ENCODE measurements at regions not wholly inside any gene's neighbourhood (a gene's known extent, or its start where the extent isn't known, plus 50 kb on each side); places are given as distances from the start of the nearest gene placed in this dataset.
"Not testable (repeated sequence)": the region's sequence is repeated elsewhere in the genome, so short reads cannot be mapped to it uniquely, and the experiment has no call there.

DNA sequence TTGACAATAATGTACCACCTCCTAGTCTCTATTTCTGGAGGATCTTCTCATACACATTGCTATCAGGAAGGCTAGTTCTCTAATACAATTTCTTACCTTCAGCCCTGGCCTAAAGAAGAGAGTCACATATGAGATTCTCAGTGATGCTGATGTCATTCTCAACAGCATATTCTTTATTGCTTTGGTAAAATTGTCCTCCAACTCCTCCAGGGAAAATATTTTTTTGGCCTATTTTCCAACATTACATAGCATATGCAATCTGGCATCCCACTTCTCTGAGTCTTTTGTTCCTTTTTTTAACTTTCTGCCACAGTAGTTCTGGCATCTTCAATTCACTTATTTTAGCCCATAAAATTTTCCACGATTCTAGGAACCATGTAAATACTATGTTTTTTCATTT is 2363.1 kb downstream of the ARAP2 start:
- no peak for DNase-seq (ENCODE audit: low spot score)
- intact Hi-C loops (cut with DNase I) = no loop called here

GRCh38 chr4:33882246-33882990 is 2361.9 kb downstream of the ARAP2 start:
- no peak for DNase-seq (ENCODE audit: low spot score)
- intact Hi-C loops (cut with DNase I) = no loop called here

DNA sequence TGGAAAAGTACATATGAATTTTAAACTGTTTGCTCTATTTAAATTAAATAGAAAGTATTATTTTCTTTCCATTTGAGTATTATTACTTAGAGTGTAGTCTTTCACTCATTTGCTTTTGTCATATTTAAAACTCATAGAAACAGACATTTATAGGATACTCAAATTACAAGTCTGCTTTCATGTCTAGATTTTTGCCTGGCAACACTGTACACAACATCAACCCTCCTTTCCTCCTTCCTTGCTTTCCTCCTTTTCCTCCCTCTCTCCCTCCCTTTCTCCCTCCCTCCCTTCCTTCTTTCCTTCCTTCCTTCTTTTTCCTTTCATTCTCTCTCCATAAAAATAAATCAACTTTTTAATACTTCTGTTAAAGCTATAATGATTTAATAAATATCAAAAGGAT is 2361.2 kb downstream of the ARAP2 start:
- intact Hi-C loops (cut with DNase I) = no loop called here
- DNase-seq (ENCODE audit: low spot score) = no peak

GRCh38 chr4:33886356-33886755 is 2358.0 kb downstream of the ARAP2 start:
- intact Hi-C loops (cut with DNase I) = loop anchor here in 1 of 2 donors (5.0 kb wide), 1 partner anchor 236 kb away; no protein-coding TSS in a partner anchor
- DNase-seq (ENCODE audit: low spot score) = no peak

DNA sequence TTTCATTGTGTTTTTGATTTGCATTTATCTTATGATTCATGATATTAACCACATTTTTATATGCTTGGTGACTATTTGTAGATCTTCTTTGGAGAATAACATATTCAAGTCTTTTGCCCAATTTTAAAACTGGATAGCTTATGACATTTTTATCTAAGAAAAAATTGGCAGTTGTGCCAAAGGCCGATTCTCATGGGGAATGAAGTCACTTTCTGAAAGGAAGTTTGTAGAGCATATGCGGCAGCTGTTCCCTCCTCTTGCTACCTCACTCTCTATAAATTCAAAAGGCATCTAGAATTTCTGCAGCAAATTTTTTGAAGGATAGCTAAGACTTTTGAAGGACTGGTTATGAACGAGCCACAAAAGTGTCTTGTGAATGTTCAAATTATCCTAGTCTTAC is 2353.5 kb downstream of the ARAP2 start:
- intact Hi-C loops (cut with DNase I) = no loop called here

DNA sequence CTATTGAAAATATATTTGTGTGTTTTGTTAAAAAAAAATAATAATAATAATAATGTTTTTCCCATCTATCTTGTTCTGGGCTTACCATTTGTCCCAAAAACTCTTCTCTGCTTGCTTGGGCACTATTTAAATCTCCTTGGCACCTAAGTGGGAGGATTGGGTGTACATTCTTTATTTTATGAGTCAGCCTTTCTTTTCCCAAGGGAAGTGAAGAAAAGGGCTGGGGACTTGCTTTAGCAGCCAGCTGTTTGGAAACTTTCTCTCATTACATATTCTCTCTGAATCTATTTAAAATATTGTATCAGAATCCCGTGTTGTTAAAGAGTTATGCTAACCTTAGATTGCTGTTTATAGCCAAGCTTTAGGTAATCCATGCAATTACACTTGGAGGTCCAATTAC is 2332.4 kb downstream of the ARAP2 start:
- no peak for DNase-seq (ENCODE audit: low spot score)
- intact Hi-C loops (cut with DNase I) = no loop called here

More for the DNA sequence above, 2353.5 kb downstream of the ARAP2 start:
- no peak for DNase-seq (ENCODE audit: low spot score)

DNA sequence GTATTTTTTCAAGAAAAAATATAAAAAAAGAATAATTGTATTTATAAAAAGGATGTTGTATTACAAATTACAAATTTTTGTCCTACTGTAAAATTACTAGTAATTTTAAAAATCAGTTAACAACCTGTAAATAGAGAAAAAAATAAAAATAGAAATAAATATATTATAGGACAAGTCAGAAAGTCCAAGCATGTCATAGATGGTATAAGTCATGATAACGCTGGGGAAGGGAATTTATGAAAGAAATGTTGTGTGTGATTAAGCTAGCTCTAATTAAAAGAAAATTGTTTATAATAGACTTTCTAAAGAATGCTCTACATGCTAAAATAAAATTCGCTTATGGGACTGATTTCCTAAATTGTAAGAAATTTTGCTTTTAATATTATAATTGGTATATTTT is 2329.9 kb downstream of the ARAP2 start:
- no peak for DNase-seq (ENCODE audit: low spot score)
- intact Hi-C loops (cut with DNase I) = no loop called here

DNA sequence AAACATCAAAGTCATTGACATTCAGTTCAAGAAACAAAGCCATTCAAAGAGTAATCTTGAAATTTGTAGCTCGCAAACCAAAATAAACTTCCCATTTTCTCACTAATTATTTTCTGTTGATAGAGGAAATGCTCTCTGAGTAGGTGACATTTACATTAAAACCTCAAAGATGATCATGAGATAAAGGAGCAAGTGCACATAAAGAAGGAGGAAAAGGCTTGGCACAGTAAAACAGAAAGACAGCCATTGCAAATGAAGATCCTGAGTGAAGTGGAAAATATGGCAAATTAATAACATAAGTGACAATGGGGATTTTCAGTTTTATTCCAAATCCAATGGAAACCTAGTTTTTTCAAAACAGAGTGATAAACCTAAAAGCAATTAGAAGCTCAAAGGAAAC is 2320.8 kb downstream of the ARAP2 start:
- intact Hi-C loops (cut with DNase I) = no loop called here
- DNase-seq (ENCODE audit: low spot score) = no peak

DNA sequence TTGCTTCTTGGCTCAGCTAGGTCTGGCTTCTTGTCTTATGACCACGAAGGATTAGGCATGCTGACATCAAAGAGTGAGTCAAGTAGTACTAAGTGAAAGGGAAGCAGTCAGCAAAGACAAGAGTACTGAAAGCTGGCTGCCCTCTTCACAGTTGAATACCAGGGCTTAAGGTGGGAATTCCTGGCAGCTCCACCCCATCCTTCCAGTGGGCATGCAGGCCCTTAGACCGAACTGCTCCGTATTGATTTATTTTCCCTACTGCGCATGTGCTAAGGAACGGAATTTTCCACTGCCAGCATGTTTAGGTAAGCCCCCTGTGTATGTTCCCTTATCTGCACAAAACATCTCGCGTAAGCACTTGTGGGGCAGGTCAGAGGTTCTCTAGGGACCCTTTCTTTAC is 2320.1 kb downstream of the ARAP2 start:
- DNase-seq (ENCODE audit: low spot score) = no peak
- intact Hi-C loops (cut with DNase I) = no loop called here

DNA sequence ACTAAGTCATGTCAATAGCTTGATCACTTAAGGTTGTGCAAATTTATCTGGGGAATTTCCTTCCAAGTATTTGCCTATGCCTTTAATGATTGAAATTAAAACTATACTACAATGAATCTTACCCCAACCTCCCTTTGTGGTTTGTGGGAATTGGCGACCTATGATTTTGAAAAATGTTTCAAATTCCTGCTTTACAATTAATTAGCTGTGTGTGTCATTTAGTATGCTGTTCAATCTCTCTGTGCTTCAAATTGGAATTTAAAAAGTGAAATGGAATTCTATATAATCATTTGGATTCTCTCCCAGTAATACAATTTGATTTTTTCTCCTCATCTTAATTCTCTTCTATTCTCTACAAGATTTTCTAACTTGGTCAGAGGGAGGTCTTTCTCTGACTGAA is 2319.5 kb downstream of the ARAP2 start:
- no peak for DNase-seq (ENCODE audit: low spot score)
- intact Hi-C loops (cut with DNase I) = no loop called here

DNA sequence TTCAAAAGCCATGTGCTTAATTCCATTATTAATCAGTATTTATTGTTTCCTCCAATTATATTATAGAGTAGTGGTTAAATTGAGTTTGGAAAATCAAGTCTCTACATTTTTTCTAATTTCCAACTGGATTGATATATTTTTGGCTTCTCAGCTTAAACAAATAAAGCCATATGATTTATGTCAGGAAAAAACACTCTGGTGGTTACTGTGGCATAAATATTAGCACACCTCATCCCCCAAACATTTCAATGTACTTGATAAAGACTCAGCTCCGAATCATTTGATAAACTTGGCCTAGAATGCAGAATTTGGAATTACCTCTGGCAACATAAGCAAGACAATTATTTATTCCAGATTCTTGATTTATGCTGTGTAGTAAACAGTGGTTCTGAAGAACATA is 2313.8 kb downstream of the ARAP2 start:
- no peak for DNase-seq (ENCODE audit: low spot score)
- intact Hi-C loops (cut with DNase I) = no loop called here

- no peak for DNase-seq (ENCODE audit: low spot score)
- intact Hi-C loops (cut with DNase I) = no loop called here
Measured at GRCh38 chr4:33931026-33931425, 2313.3 kb downstream of the ARAP2 start.

- no peak for DNase-seq (ENCODE audit: low spot score)
- intact Hi-C loops (cut with DNase I) = no loop called here
Measured at GRCh38 chr4:33940281-33940680, 2304.0 kb downstream of the ARAP2 start.

DNA sequence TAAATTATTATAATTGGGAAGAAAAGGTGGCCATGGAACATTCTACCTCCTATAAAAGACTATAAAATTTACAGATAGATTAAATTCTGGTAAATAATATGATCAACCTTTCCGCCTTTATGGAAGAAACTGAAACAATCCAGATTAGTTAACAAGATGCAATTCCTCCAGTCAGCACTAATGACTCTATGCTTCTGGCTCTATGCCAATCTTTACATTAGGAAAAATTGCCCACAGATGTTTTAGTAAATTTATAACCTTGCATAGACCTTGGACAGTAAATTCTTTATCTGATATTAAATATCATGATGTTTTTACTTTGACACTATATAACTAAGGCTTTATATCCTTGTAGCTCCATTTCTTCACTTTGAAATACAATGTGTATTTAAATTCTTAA is 2302.5 kb downstream of the ARAP2 start:
- DNase-seq (ENCODE audit: low spot score) = no peak
- intact Hi-C loops (cut with DNase I) = no loop called here

DNA sequence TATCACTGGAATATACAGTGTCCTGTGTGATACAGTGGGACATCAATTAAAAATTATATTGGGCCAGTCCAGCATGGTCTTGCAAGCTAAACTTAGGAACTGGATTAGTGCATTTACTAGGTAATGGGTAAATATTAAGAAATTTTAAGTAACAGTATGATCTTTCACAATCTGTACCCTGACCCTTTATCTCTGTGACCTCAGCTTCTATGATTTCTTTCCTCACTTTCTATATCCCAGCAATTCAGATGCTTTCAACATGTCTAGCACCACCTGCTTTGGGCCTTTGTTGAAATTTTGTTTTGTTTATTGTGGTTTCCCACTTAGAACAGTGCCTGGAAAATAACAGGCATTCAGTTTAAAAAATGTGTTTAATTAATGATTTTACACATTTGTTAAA is 2295.4 kb downstream of the ARAP2 start:
- intact Hi-C loops (cut with DNase I) = no loop called here
- DNase-seq (ENCODE audit: low spot score) = no peak

GRCh38 chr4:33953848-33954247 is 2290.5 kb downstream of the ARAP2 start:
- DNase-seq (ENCODE audit: low spot score) = not testable (repeated sequence)
- intact Hi-C loops (cut with DNase I) = loop anchor here in 1 of 2 donors (10.0 kb wide), 1 partner anchor 731 kb away; no protein-coding TSS in a partner anchor

GRCh38 chr4:33954759-33955158 is 2289.6 kb downstream of the ARAP2 start:
- intact Hi-C loops (cut with DNase I) = loop anchor here in 1 of 2 donors (10.0 kb wide), 1 partner anchor 730 kb away; no protein-coding TSS in a partner anchor
- DNase-seq (ENCODE audit: low spot score) = no peak

- no peak for DNase-seq (ENCODE audit: low spot score)
- intact Hi-C loops (cut with DNase I) = loop anchor here in 1 of 2 donors (10.0 kb wide), 1 partner anchor 725 kb away; no protein-coding TSS in a partner anchor
Measured at GRCh38 chr4:33959519-33959918, 2284.8 kb downstream of the ARAP2 start.

GRCh38 chr4:33961761-33962160 is 2282.6 kb downstream of the ARAP2 start:
- DNase-seq (ENCODE audit: low spot score) = no peak
- intact Hi-C loops (cut with DNase I) = no loop called here

DNA sequence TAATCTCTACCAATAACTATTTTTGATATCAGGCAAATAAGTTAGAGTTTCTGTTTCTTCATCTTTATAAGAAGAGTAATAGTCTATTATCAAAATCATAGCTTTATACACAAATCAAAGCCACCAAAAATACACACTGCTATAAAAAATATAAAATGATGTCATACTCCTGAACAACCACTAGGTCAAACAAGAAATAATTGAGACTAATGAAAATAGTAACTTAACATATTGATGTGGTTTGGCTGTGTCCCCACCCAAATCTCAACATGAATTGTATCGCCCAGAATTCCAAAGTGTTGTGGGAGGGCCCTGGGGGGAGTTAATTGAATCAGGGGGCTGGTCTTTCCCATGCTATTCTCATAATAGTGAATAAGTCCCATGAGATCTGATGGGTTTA is 2277.5 kb downstream of the ARAP2 start:
- no peak for DNase-seq (ENCODE audit: low spot score)
- intact Hi-C loops (cut with DNase I) = no loop called here

GRCh38 chr4:33974270-33974669 is 2270.0 kb downstream of the ARAP2 start:
- intact Hi-C loops (cut with DNase I) = no loop called here
- no peak for DNase-seq (ENCODE audit: low spot score)
